Endothelial cell (in vitro differentiated cells): ENCODE measurements at regions not wholly inside any gene's neighbourhood (a gene's known extent, or its start where the extent isn't known, plus 50 kb on each side); places are given as distances from the start of the nearest gene placed in this dataset.

Experiments used
- DNase-seq: peaks from one replicate; pipeline ENCODE4 v3.0.0; 2021; ENCODE audit warnings: low spot score
- H3K27ac Mint-ChIP-seq: one replicate; pipeline ENCODE4 v1.8.0; 2021; ENCODE audit warnings: mixed read lengths, inconsistent platforms; ENCODE audit not compliant: unreplicated experiment
- H3K27me3 Mint-ChIP-seq: one replicate; pipeline ENCODE4 v1.8.0; 2021; ENCODE audit warnings: mild to moderate bottlenecking, moderate library complexity, mixed read lengths, inconsistent platforms; ENCODE audit not compliant: unreplicated experiment
- H3K36me3 Mint-ChIP-seq: one replicate; pipeline ENCODE4 v1.8.0; 2021; ENCODE audit warnings: mild to moderate bottlenecking, low read depth, mixed read lengths, inconsistent platforms; ENCODE audit not compliant: unreplicated experiment
- H3K4me1 Mint-ChIP-seq: one replicate; pipeline ENCODE4 v1.8.0; 2021; ENCODE audit warnings: mild to moderate bottlenecking, mixed read lengths, inconsistent platforms; ENCODE audit not compliant: unreplicated experiment
- H3K4me3 Mint-ChIP-seq: one replicate; pipeline ENCODE4 v1.8.0; 2021; ENCODE audit warnings: mild to moderate bottlenecking, mixed read lengths, inconsistent platforms; ENCODE audit not compliant: unreplicated experiment
- H3K9me3 Mint-ChIP-seq: one replicate; pipeline ENCODE4 v1.8.0; 2021; ENCODE audit warnings: mixed read lengths, inconsistent platforms; ENCODE audit not compliant: unreplicated experiment
- TF ChIP-seq, protein P1 (sequence below): fragments of 200-600 bp; sonication (generic); IDR thresholded peaks from one replicate; pipeline ENCODE4 v1.5.0; 2021; ENCODE audit warnings: antibody characterized with exemption; ENCODE audit not compliant: unreplicated experiment

DNA sequence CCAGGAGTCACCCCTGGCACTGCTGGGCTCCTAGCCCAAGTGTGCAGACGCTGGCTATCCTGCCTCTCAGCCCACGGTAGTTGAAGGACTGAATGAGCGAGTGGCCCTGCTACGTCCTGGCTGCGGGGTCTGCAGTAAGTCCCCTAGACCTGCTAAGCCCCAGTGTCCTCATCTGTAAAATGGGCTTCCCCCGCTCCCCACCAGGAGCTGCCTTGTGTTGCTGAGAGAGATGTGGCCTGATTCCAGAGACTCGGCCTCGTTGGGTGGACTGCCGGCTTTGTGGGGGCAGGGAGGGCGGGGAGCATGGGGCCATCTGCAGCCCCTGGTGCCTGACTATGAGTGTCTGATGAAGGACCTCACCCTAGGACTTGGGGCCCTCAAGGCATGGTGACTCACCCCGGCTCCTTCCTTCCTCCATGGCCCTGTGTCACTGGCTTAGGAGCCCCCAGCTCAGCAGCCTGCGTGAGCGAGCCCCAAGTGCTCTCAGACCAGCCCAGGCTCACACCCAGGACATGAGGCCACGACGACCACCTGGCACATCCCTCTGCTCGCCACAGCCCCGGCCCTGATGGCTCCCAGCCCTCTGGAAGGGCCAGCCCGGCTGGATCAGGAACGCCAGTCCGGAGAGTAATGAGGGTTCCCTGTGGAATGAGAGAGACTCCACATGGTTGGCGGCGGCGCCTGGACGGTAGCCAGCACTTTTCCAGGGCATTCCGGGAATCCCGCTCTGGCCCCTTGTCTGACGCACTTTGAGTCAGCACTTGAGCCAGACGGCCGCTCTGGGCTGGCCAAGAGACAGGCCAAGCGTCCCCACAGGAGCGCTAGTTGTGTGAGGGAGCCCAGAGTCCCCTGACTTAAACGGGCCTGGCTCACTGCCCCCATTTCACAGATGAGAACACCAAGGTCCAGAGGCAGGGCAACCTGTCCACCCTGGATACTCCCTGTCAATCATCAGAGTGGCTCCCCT lies 50.5 kb upstream of the SHISAL1 start:
- TF ChIP-seq, protein P1, sequence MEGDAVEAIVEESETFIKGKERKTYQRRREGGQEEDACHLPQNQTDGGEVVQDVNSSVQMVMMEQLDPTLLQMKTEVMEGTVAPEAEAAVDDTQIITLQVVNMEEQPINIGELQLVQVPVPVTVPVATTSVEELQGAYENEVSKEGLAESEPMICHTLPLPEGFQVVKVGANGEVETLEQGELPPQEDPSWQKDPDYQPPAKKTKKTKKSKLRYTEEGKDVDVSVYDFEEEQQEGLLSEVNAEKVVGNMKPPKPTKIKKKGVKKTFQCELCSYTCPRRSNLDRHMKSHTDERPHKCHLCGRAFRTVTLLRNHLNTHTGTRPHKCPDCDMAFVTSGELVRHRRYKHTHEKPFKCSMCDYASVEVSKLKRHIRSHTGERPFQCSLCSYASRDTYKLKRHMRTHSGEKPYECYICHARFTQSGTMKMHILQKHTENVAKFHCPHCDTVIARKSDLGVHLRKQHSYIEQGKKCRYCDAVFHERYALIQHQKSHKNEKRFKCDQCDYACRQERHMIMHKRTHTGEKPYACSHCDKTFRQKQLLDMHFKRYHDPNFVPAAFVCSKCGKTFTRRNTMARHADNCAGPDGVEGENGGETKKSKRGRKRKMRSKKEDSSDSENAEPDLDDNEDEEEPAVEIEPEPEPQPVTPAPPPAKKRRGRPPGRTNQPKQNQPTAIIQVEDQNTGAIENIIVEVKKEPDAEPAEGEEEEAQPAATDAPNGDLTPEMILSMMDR: no peak
- Mint-ChIP-seq H3K36me3 (no peaks in the 10 kb centered on the region), H3K4me1 (no peaks in the 10 kb centered on the region), H3K4me3 (no peak overlapping the region), H3K9me3 (no peaks in the 10 kb centered on the region), H3K27me3 (peaks cover 11% of the 10 kb centered on the region), H3K27ac (no peak overlapping the region)
- no peak for DNase-seq

DNA sequence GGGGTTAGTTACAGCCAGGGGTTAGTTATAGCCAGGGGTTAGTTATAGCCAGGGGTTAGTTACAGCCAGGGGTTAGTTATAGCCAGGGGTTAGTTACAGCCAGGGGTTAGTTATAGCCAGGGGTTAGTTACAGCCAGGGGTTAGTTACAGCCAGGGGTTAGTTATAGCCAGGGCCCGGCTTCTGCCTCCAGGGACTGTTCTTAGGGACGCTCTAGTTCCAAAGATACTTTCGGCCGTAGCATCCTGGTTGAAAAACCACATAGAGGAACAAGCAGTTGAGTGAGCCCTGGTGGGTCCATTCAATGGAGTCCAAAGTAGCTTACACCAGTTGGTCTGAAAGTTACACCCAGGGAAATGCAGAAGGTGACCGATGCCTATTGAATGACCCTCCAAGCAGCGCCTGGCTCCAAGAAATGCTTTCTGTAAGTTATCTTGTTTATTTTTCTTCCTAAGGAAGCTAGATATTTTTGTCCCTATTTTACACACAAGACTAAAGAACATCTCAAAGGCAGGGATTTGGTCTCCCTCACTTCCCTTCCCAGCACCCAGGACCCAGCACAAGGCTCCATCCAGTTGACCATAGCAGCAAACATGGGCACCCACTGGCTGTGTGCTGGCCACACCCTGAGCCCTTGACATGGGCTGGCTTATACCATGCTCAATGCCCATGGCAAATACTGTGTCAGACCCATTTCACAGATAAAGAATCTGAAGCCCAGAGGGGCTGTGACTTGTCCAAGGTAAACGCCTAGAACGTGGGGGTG lies 49.7 kb upstream of the SHISAL1 start:
- DNase-seq: no peak
- Mint-ChIP-seq H3K9me3 (no peaks in the 10 kb centered on the region), H3K36me3 (no peaks in the 10 kb centered on the region), H3K27ac (no peak overlapping the region), H3K4me3 (no peak overlapping the region), H3K4me1 (no peaks in the 10 kb centered on the region), H3K27me3 (peaks cover 11% of the 10 kb centered on the region)
- TF ChIP-seq, protein P1: no peak
